ENCODE measurements at regions not wholly inside any gene's neighbourhood (a gene's known extent, or its start where the extent isn't known, plus 50 kb on each side); places are given as distances from the start of the nearest gene placed in this dataset.
"Not testable (repeated sequence)": the region's sequence is repeated elsewhere in the genome, so short reads cannot be mapped to it uniquely, and the experiment has no call there.

DNA sequence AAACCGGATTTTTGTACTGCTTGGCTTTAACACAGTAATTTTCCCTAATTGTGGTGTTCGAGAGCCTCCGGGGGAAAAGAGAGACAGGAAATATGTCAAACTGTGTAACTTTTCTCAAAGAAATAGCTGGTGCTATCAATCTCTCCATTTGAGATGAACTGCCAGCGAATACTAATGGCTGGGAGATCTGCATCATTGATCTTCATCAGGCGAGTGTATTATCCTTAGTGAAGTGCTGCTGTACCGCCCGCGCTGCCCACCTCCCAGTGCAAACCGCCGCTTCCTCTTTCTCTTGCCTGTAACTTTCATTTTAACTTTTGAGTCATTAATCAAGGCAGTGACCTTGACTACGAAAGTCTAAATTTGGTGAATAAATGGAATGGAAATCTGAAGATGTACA is 246.1 kb upstream of the ST6GAL2 start:
- DNase-seq (ENCODE audit: extremely low spot score), result no peak
- Histone ChIP-seq H3K4me3 (ENCODE audit: low read depth, low read length) (no peak overlapping the region), H3K36me3 (ENCODE audit: insufficient read depth) (no peaks in the 10 kb centered on the region), H3K4me1 (ENCODE audit: insufficient read depth) (no peaks in the 10 kb centered on the region), H3K27ac (ENCODE audit: low read depth) (no peak overlapping the region)
- WGBS, result 81% methylated on average over 11 of the region's 11 CpGs

DNA sequence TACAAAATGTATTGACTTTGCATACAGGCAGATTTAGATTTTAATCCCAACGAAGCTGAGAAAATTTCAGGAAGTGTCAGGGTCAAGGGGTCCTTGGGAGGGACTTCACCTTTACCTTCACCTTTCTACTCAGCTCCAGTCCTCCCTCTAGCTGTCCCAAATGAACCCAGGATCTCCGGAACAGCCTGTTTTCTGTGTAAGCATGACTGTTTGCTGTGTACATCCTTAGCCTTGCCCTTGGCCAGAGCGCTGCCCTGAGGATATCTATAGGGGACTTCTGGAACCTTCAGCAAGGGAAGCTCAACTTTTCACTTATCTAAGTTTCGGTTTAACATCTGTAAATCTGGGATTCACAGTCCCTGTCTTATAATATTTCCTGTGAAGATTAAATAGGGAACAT is 246.8 kb upstream of the ST6GAL2 start:
- no peaks in the 10 kb centered on the region for H3K4me1 ChIP-seq (ENCODE audit: insufficient read depth)
- H3K36me3 ChIP-seq (ENCODE audit: insufficient read depth), result no peaks in the 10 kb centered on the region
- no peak overlapping the region for H3K4me3 ChIP-seq (ENCODE audit: low read depth, low read length)
- H3K27ac ChIP-seq (ENCODE audit: low read depth), result no peak overlapping the region
- DNase-seq (ENCODE audit: extremely low spot score), result no peak
- 70% methylated on average over 4 of the region's 4 CpGs for WGBS

DNA sequence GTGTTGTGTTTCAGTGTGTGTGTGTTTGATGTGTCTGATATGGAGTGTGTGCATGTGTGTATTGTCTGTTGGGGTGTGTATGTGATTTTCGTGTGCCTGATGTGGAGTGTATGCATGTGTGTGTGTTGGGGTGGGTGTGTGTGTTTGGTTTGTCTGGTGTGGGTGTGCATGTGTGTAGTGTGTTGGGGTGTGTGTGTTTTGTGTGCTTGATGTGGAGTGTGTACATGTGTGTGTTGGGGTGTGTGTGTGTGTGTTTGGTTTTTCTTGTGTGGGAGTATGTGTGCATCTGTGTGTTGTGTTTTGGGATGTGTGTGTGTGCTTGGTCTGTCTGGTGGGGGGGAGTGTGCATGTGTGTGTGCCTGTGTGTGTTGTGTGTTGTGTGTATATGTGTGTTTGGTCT is 247.4 kb upstream of the ST6GAL2 start:
- no peak overlapping the region for H3K4me3 ChIP-seq (ENCODE audit: low read depth, low read length)
- H3K4me1 ChIP-seq (ENCODE audit: insufficient read depth), result no peaks in the 10 kb centered on the region
- no peak overlapping the region for H3K27ac ChIP-seq (ENCODE audit: low read depth)
- no peak for DNase-seq (ENCODE audit: extremely low spot score)
- no peaks in the 10 kb centered on the region for H3K36me3 ChIP-seq (ENCODE audit: insufficient read depth)
- WGBS, result 95% methylated on average over 1 of the region's 1 CpG

DNA sequence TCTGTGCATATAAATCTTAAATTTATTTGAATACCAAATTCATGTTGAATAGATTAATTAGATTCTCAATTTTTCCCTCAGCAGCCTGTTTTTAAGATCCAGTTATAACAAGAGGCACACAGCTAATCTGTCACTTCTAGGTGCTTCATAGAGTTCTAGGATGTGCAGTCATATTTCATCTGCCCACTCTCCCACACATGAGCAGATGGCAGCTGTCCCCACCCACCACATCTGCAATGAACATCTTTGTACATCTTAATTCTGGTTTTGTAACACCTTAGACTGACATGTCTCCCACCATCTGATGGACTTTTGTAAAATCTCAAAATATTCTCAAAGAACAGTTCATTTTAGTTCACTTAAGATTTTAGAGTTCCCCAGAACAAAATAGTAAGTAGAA is 250.8 kb upstream of the ST6GAL2 start:
- H3K4me1 ChIP-seq (ENCODE audit: insufficient read depth), result no peaks in the 10 kb centered on the region
- DNase-seq (ENCODE audit: extremely low spot score), result no peak
- no peak overlapping the region for H3K27ac ChIP-seq (ENCODE audit: low read depth)
- no peak overlapping the region for H3K4me3 ChIP-seq (ENCODE audit: low read depth, low read length)
- H3K36me3 ChIP-seq (ENCODE audit: insufficient read depth), result no peaks in the 10 kb centered on the region

DNA sequence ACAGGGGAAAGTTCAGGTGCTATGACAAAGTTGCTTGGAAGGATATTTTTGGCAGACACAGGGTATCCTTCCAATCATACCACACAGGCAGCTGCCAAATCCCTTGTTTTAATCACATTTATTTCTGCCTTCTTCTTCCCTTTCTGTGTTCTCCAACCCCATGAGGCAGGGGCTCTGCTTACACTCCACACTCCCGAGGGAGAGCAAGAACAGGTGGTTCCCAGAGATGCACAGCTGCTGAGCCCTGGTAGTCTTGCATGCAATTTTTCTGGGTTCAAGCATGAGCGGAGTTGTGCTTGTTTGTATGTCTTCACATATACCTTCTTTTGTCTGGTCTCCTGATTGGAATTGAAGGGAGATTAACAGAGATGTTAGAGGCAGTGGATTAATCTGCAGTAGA is 251.7 kb upstream of the ST6GAL2 start:
- WGBS, result 72% methylated on average over 2 of the region's 2 CpGs
- H3K27ac ChIP-seq (ENCODE audit: low read depth), result no peak overlapping the region
- no peak for DNase-seq (ENCODE audit: extremely low spot score)
- no peak overlapping the region for H3K4me3 ChIP-seq (ENCODE audit: low read depth, low read length)
- H3K4me1 ChIP-seq (ENCODE audit: insufficient read depth), result no peaks in the 10 kb centered on the region
- H3K36me3 ChIP-seq (ENCODE audit: insufficient read depth), result no peaks in the 10 kb centered on the region

DNA sequence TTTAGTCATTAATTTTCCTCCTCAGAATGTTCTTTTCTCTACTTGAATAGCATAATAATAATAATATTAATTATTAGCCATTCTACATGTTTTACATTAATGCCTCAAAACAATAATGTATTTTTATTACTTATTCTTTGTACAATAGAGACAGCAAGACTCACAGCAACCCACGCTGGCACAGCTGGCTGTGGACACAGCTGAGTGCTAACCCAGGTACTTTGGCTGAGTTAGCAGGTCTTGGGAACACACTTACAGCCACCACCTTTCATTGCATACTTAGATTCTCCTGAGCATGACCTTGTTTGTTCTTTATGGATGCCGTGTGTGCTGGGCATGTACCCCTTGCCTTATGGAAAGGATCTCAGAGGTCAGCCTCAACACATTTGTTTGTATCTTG is 260.2 kb upstream of the ST6GAL2 start:
- no peak for DNase-seq (ENCODE audit: extremely low spot score)
- H3K36me3 ChIP-seq (ENCODE audit: insufficient read depth), result no peaks in the 10 kb centered on the region
- H3K27ac ChIP-seq (ENCODE audit: low read depth), result no peak overlapping the region
- H3K4me1 ChIP-seq (ENCODE audit: insufficient read depth), result no peaks in the 10 kb centered on the region
- WGBS, result 98% methylated on average over 2 of the region's 2 CpGs
- no peak overlapping the region for H3K4me3 ChIP-seq (ENCODE audit: low read depth, low read length)

DNA sequence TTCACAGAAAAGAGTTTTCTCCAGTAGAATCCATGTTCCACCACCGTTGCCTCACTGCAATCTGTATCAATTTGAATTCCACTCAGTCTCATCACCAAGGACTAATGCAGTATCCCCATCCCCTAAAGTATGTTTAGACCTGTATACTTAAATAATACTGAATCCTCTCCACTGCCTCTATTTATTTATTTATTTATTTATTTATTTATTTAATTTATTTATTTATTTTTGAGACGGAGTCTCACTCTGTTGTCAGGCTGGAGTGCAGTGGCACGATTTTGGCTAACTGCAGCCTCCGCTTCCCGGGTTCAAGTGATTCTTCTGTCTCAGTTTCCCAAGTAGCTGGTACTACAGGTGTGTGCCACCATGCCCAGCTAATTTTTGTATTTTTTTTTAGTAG is 260.7 kb upstream of the ST6GAL2 start:
- not testable (repeated sequence) for DNase-seq (ENCODE audit: extremely low spot score); H3K4me3 ChIP-seq (ENCODE audit: low read depth, low read length); H3K36me3 ChIP-seq (ENCODE audit: insufficient read depth); H3K4me1 ChIP-seq (ENCODE audit: insufficient read depth); H3K27ac ChIP-seq (ENCODE audit: low read depth)
- WGBS, result 94% methylated on average over 5 of the region's 5 CpGs

DNA sequence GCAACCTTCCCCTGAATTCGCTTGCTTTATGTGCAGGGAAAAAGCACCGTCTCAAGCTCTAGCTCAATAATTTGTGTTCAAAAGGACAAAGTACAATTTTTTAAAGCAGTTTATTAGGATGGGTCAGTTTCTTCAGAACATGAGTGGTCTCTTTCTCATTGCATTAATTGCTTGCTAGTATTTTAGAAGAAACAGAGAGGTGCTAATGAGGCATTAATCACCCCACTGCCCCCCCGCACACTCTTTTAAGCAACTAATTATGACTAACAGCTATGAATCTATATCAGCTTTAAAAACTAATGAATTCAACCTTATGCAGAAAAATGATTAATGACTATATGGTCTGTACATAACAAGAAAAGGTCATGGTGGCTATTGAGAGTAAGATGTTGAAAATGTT is 262.1 kb upstream of the ST6GAL2 start:
- Histone ChIP-seq H3K36me3 (ENCODE audit: insufficient read depth) (no peaks in the 10 kb centered on the region), H3K27ac (ENCODE audit: low read depth) (no peak overlapping the region), H3K4me3 (ENCODE audit: low read depth, low read length) (no peak overlapping the region), H3K4me1 (ENCODE audit: insufficient read depth) (no peaks in the 10 kb centered on the region)
- 93% methylated on average over 3 of the region's 3 CpGs for WGBS
- DNase-seq (ENCODE audit: extremely low spot score), result no peak

DNA sequence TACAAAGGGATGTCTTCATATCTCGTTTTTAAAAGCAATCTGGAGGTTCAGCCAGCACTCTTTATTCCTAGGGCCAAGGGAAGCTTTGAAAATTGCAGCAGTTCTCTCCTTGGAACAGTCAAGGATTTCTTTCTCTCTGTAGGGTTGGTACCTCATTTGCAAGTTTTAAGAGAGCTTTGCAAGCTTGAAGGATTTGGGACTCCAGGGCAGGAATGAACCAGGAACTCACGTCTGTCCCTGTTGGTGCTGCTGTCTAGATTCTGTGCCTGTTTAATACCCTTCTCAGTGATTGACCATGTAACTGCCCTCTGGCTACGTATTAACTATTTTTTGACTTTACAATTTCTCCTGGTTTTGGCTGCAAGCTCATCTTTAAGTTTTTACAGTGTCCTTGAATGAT is 262.5 kb upstream of the ST6GAL2 start:
- no peak for DNase-seq (ENCODE audit: extremely low spot score)
- no peak overlapping the region for H3K4me3 ChIP-seq (ENCODE audit: low read depth, low read length)
- H3K4me1 ChIP-seq (ENCODE audit: insufficient read depth), result no peaks in the 10 kb centered on the region
- 71% methylated on average over 3 of the region's 3 CpGs for WGBS
- H3K27ac ChIP-seq (ENCODE audit: low read depth), result no peak overlapping the region
- no peaks in the 10 kb centered on the region for H3K36me3 ChIP-seq (ENCODE audit: insufficient read depth)

DNA sequence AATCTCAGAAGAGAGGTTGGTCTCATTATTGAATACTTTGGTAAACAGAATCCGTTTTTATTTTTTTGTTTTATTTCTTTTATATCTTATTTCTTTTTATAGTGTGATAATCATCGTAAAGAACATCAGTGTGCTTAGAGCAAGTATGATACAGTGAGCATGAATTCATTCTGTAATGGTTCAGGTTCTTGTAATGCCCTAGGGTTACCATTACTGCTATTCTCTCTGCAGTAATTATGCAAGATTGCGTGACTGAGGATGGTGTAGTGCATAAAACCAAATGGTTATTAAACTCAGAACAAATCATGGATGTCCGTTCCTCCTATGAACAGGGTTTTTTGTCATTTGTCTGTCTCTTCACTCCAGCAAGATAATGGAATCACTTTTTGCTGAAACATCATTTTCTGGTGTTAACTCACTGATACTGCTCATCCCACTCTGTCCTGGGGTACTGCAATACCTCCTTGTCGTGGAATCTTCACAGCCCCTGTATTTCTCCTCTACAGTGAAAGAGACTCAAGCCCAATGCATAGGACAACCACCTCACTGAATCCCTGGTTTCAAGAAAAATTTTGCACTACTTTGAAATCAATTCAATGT is 274.8 kb upstream of the ST6GAL2 start:
- H3K4me1 ChIP-seq (ENCODE audit: insufficient read depth), result no peaks in the 10 kb centered on the region
- no peaks in the 10 kb centered on the region for H3K36me3 ChIP-seq (ENCODE audit: insufficient read depth)
- H3K27ac ChIP-seq (ENCODE audit: low read depth), result no peak overlapping the region
- no peak overlapping the region for H3K4me3 ChIP-seq (ENCODE audit: low read depth, low read length)
- DNase-seq (ENCODE audit: extremely low spot score), result no peak
- WGBS, result 83% methylated on average over 5 of the region's 5 CpGs

DNA sequence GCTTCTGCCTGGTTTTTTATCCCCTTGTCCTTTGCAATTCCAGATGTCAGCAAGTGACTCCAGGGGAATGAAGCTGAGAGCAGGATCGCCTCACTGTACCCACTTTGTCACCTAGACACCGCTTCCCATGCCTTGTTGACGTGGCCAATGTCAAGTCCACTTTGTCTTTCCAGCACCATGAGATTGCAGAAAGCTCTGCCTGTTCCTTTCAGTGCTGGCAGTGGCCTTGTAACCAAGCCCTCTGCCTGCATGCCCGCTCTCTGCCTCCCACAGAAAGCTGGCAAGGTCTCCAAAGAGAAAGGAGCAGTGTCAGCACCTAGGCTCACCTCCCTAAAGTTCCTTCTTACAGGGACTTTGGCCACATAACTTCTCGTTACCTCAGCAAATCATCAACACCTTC is 282.2 kb upstream of the ST6GAL2 start:
- 95% methylated on average over 5 of the region's 5 CpGs for WGBS
- Histone ChIP-seq H3K36me3 (ENCODE audit: insufficient read depth) (no peaks in the 10 kb centered on the region), H3K4me3 (ENCODE audit: low read depth, low read length) (no peak overlapping the region), H3K4me1 (ENCODE audit: insufficient read depth) (no peaks in the 10 kb centered on the region), H3K27ac (ENCODE audit: low read depth) (no peak overlapping the region)
- DNase-seq (ENCODE audit: extremely low spot score), result no peak

DNA sequence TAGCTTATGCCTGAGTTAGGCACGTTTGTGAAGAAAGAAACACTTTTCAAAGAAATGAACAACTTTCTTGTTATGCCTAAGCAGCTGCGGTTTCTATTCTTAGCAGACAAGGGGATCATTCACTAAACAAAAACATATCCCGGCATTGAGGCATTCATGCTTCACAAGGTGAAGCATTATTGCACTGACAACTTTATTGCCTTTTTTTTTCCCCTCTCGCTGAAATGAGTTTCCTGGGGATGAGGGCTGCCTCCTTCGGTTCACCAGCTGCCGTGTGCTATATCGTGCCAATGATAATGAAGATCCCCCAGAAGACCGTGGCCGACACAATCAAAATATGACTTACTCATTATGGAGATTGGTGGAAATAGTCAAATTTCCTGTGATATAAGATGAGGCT is 288.2 kb upstream of the ST6GAL2 start:
- Histone ChIP-seq H3K4me1 (ENCODE audit: insufficient read depth) (no peaks in the 10 kb centered on the region), H3K27ac (ENCODE audit: low read depth) (no peak overlapping the region), H3K36me3 (ENCODE audit: insufficient read depth) (no peaks in the 10 kb centered on the region), H3K4me3 (ENCODE audit: low read depth, low read length) (no peak overlapping the region)
- no peak for DNase-seq (ENCODE audit: extremely low spot score)
- WGBS, result 20% methylated on average over 9 of the region's 9 CpGs

DNA sequence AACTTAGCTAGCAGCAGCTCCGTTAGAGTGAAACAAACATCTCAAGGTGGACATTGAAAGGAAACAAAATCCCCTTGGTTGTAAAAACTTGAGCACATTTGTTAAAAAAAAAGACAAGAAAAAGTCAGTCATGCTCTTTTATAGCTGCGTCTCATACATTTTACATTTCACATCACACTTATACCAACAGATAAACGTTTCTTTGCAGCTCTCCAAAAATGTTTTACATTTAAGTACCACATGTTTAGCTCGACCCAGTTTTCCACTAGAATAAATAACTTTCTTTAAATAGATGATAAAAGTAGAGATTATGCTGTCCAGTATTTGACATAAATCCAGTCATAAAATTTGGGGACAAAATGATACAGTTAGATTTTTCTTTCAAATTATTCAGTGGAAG is 297.0 kb upstream of the ST6GAL2 start:
- Histone ChIP-seq H3K36me3 (ENCODE audit: insufficient read depth) (no peaks in the 10 kb centered on the region), H3K27ac (ENCODE audit: low read depth) (no peak overlapping the region), H3K4me1 (ENCODE audit: insufficient read depth) (no peaks in the 10 kb centered on the region), H3K4me3 (ENCODE audit: low read depth, low read length) (no peak overlapping the region)
- DNase-seq (ENCODE audit: extremely low spot score), result no peak
- 29% methylated on average over 4 of the region's 4 CpGs for WGBS

DNA sequence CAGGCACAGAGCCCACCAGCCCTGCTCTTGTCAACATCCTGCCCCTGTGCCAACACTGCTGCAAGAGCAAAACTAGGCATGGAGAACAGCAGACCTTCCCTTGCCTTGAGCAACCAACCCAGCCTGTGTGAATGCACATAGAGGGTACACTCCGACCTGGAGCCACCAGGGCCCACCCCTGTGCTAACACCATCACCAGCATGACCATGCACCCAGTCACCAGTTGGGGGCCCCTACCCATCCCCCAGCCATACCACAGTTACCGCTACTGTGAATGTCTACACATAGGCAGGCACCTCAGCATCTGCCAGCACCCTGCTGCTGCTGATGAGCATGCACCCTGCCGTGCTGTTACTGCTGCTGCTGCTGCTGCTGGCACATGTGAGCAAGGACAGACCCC is 301.9 kb upstream of the ST6GAL2 start:
- no peak overlapping the region for H3K4me3 ChIP-seq (ENCODE audit: low read depth, low read length)
- WGBS, result 90% methylated on average over 3 of the region's 3 CpGs

DNA sequence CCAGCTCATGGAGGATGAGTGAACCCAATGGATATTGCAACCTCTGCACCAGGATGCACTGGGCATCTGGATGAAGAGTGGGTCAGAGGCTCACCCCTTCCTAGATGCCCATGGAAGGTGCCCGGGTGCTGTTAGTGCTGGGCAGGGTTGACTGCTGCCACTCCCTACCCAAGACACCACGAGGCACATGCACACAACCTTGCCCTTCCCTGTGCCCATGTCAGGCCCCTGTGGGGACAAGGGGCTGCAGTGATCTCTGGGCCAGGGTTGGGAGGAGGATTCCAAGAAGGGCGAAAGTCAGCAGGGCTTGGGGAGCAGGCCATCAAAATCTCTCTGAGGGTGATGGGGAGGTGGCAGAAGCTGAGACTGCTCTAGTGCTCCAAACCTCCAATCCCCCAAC is 309.7 kb upstream of the ST6GAL2 start:
- 98% methylated on average over 3 of the region's 3 CpGs for WGBS
- Histone ChIP-seq H3K27ac (ENCODE audit: low read depth) (no peak overlapping the region), H3K4me3 (ENCODE audit: low read depth, low read length) (no peak overlapping the region), H3K36me3 (ENCODE audit: insufficient read depth) (no peaks in the 10 kb centered on the region), H3K4me1 (ENCODE audit: insufficient read depth) (no peaks in the 10 kb centered on the region)
- DNase-seq (ENCODE audit: extremely low spot score), result no peak

More for the DNA sequence above, 301.9 kb upstream of the ST6GAL2 start:
- no peaks in the 10 kb centered on the region for H3K4me1 ChIP-seq (ENCODE audit: insufficient read depth)
- H3K36me3 ChIP-seq (ENCODE audit: insufficient read depth), result no peaks in the 10 kb centered on the region
- DNase-seq (ENCODE audit: extremely low spot score), result no peak
- no peak overlapping the region for H3K27ac ChIP-seq (ENCODE audit: low read depth)

Data from urinary bladder (tissue), 3 donors.